ENCODE measurements at regions not wholly inside any gene's neighbourhood (a gene's known extent, or its start where the extent isn't known, plus 50 kb on each side); places are given as distances from the start of the nearest gene placed in this dataset.

DNA sequence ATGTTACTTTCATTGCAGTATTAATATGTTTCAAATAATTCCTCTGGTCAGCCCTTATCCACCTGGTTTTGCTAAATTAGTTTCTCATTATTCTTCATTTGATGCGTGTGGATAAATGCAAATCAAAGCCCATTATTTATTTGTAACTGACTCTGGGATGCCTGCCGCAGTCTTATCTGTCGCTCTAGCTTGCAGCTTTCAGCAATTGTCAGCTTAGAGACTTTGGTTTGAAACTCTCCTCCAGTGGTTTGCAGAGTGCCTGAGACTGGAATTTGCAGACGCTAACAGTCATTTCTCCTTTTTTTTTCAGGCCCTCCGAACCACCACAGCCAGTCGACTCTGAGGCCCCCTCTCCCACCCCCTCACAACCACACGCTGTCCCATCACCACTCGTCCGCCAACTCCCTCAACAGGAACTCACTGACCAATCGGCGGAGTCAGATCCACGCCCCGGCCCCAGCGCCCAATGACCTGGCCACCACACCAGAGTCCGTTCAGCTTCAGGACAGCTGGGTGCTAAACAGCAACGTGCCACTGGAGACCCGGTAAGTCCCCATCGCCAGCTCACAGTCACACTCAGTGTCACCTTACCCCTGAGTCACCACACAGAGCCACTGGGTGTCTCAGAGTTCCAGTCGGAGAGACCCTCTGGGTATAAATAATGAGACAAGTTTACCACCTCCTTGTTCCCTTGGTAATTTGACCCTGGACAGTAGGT lies 339.0 kb upstream of the WWC1 start:
- Histone ChIP-seq H4K20me1 (ENCODE audit: insufficient read depth, low read length) (no peaks in the 10 kb centered on the region), H3K79me2 (ENCODE audit: insufficient read depth, low read length) (no peaks in the 10 kb centered on the region), H3K27ac (ENCODE audit: low read depth in 1 of 2, low read length in 2 of 2) (no peak overlapping the region), H3K27me3 (ENCODE audit: control insufficient read depth in 2 of 2, insufficient read depth in 2 of 2, low read length in 2 of 2) (no peaks in the 10 kb centered on the region), H3K4me3 (replicated peaks in 1 of 3; ENCODE audit: low read depth in 2 of 3, low read length in 3 of 3) (no peak overlapping the region), H3K4me2 (replicated peaks; ENCODE audit: extremely low read depth, low read length, poor library complexity, severe bottlenecking) (no peak overlapping the region), H2AFZ (ENCODE audit: insufficient read depth, low read depth, low read length, poor library complexity, severe bottlenecking) (no peak overlapping the region), H3K36me3 (replicated peaks in 1 of 2; ENCODE audit: control insufficient read depth in 1 of 2, insufficient read depth in 2 of 2, low read length in 2 of 2) (no peaks in the 10 kb centered on the region), H3K9ac (ENCODE audit: insufficient read depth, low read length, poor library complexity, severe bottlenecking) (no peak overlapping the region), H3K4me1 (ENCODE audit: control insufficient read depth in 1 of 2, insufficient read depth in 2 of 2, low read length in 2 of 2) (no peaks in the 10 kb centered on the region), H3K9me3 (replicated peaks in 1 of 2; ENCODE audit: control insufficient read depth in 1 of 2, insufficient read depth in 1 of 2, low read length in 2 of 2) (no peaks in the 10 kb centered on the region)
- peaks cover 0 to 7% (median 2%) of the 10 kb centered on the region in 7 donors for H3K9me3 Mint-ChIP-seq
- H3K4me3 Mint-ChIP-seq: no peak overlapping the region
- H3K27me3 Mint-ChIP-seq (ENCODE audit: low read depth in 3 of 3): peaks cover 0 to 4% (median 2%) of the 10 kb centered on the region in 3 donors
- intact Hi-C loops (cut with micrococcal nuclease): no loop called here
- 75% methylated on average over 17 of the region's 19 CpGs for WGBS (ENCODE audit: insufficient coverage)
- DNase-seq: no peak
- no peaks in the 10 kb centered on the region for H3K36me3 Mint-ChIP-seq
- TF ChIP-seq, protein P1, sequence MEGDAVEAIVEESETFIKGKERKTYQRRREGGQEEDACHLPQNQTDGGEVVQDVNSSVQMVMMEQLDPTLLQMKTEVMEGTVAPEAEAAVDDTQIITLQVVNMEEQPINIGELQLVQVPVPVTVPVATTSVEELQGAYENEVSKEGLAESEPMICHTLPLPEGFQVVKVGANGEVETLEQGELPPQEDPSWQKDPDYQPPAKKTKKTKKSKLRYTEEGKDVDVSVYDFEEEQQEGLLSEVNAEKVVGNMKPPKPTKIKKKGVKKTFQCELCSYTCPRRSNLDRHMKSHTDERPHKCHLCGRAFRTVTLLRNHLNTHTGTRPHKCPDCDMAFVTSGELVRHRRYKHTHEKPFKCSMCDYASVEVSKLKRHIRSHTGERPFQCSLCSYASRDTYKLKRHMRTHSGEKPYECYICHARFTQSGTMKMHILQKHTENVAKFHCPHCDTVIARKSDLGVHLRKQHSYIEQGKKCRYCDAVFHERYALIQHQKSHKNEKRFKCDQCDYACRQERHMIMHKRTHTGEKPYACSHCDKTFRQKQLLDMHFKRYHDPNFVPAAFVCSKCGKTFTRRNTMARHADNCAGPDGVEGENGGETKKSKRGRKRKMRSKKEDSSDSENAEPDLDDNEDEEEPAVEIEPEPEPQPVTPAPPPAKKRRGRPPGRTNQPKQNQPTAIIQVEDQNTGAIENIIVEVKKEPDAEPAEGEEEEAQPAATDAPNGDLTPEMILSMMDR (IDR thresholded peaks at IDR 0.05): no peak
- H3K27ac Mint-ChIP-seq: peak overlapping the region in 1 of 7 donors; percentile 70
- H3K4me1 Mint-ChIP-seq: no peaks in the 10 kb centered on the region

DNA sequence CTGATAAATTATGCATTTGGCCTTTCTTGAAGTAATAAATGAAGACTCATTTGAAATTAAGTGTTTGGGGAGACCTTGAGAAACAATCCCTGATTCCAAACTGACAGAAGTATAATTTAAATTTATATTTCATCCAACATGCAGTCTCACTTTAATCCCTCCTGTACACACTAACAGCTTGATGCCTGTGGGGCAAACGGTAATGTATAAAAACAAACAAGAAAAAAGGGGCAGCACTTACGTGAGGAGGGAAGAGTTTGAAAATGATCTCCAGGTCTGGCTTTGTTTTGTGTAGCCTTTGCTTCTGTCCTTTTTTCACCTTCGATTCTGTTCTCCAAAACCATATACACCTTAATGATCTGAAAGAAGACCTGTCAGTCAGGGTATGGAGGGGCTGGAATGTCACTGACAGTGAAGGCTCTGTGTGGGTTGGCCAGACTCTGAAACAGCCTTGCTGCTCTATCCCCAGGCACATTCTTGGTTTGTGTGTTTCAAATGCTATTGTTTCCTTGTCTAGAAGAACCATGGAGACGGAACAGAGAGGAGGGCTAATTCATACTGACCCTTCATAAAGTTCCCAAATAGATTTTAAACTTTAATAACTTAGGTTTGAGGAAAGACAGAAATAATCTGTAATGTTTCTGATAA lies 338.2 kb upstream of the WWC1 start:
- Mint-ChIP-seq H3K9me3 (peaks cover 0 to 10% (median 7%) of the 10 kb centered on the region in 7 donors), H3K4me1 (no peaks in the 10 kb centered on the region), H3K4me3 (no peak overlapping the region), H3K27me3 (ENCODE audit: low read depth in 3 of 3) (peaks cover 0 to 4% (median 2%) of the 10 kb centered on the region in 3 donors), H3K36me3 (no peaks in the 10 kb centered on the region), H3K27ac (no peak overlapping the region)
- H3K79me2 ChIP-seq (ENCODE audit: insufficient read depth, low read length): no peaks in the 10 kb centered on the region
- no peaks in the 10 kb centered on the region for H3K4me1 ChIP-seq (ENCODE audit: control insufficient read depth in 1 of 2, insufficient read depth in 2 of 2, low read length in 2 of 2)
- no peaks in the 10 kb centered on the region for H3K36me3 ChIP-seq (replicated peaks in 1 of 2; ENCODE audit: control insufficient read depth in 1 of 2, insufficient read depth in 2 of 2, low read length in 2 of 2)
- H3K9ac ChIP-seq (ENCODE audit: insufficient read depth, low read length, poor library complexity, severe bottlenecking): no peak overlapping the region
- no peak overlapping the region for H3K4me3 ChIP-seq (replicated peaks in 1 of 3; ENCODE audit: low read depth in 2 of 3, low read length in 3 of 3)
- no peaks in the 10 kb centered on the region for H4K20me1 ChIP-seq (ENCODE audit: insufficient read depth, low read length)
- WGBS (ENCODE audit: insufficient coverage): no CpG with 5 or more reads among the region's 4 CpGs
- TF ChIP-seq, protein P1 (IDR thresholded peaks at IDR 0.05): no peak
- no peak overlapping the region for H2AFZ ChIP-seq (ENCODE audit: insufficient read depth, low read depth, low read length, poor library complexity, severe bottlenecking)
- no peaks in the 10 kb centered on the region for H3K27me3 ChIP-seq (ENCODE audit: control insufficient read depth in 2 of 2, insufficient read depth in 2 of 2, low read length in 2 of 2)
- no peaks in the 10 kb centered on the region for H3K9me3 ChIP-seq (replicated peaks in 1 of 2; ENCODE audit: control insufficient read depth in 1 of 2, insufficient read depth in 1 of 2, low read length in 2 of 2)
- H3K27ac ChIP-seq (ENCODE audit: low read depth in 1 of 2, low read length in 2 of 2): no peak overlapping the region
- no peak for DNase-seq
- intact Hi-C loops (cut with micrococcal nuclease): no loop called here
- no peak overlapping the region for H3K4me2 ChIP-seq (replicated peaks; ENCODE audit: extremely low read depth, low read length, poor library complexity, severe bottlenecking)

Data from CD14-positive monocyte (primary cell).